ENCODE measurements at regions not wholly inside any gene's neighbourhood (a gene's known extent, or its start where the extent isn't known, plus 50 kb on each side); places are given as distances from the start of the nearest gene placed in this dataset.

GRCh38 chr19:46967578-46968032, 52.0 kb upstream of the NPAS1 start:
- DNase-seq (ENCODE audit: extremely low read depth in 1 of 11, low read depth in 9 of 11, low spot score in 4 of 11): no peak

All from renal cortex interstitium (tissue), 11 donors.